ENCODE measurements at regions not wholly inside any gene's neighbourhood (a gene's known extent, or its start where the extent isn't known, plus 50 kb on each side); places are given as distances from the start of the nearest gene placed in this dataset.
A peak's percentile ranks its signal among the peaks of the same experiment; 100 is the strongest.

GRCh38 chr4:3864742-3865721 lies 98.8 kb downstream of the ADRA2C start:
- no peaks in the 10 kb centered on the region for H3K79me2 ChIP-seq (ENCODE audit: insufficient read depth)
- H3K27ac ChIP-seq (ENCODE audit: low read depth in 2 of 2, low read length in 1 of 2): no peak overlapping the region
- no peak overlapping the region for H3K9ac ChIP-seq
- no peaks in the 10 kb centered on the region for H3K27me3 ChIP-seq (ENCODE audit: insufficient read depth)
- no peak overlapping the region for H3K4me3 ChIP-seq (ENCODE audit: low read depth in 2 of 2, low read length in 1 of 2)
- no peaks in the 10 kb centered on the region for H3K9me3 ChIP-seq
- peak; percentile 24 for DNase-seq
- no peak overlapping the region for H3K4me2 ChIP-seq
- no peaks in the 10 kb centered on the region for H4K20me1 ChIP-seq (ENCODE audit: insufficient read depth)
- H3F3A ChIP-seq (replicated peaks; ENCODE audit: insufficient read depth): no peaks in the 10 kb centered on the region
- H2AFZ ChIP-seq (ENCODE audit: low read depth): no peak overlapping the region
- peaks cover 0 to 6% of the 10 kb centered on the region in 2 experiments; a peak in 1 of 4 replicates for H3K4me1 ChIP-seq (ENCODE audit: control insufficient read depth in 1 of 2, insufficient read depth in 2 of 2, low read depth in 1 of 2, low read length in 1 of 2)
- 62% methylated on average over 10 of the region's 28 CpGs for WGBS (ENCODE audit: low lambda C conversion rate)
- POLR2A ChIA-PET: no interaction called here
- no peaks in the 10 kb centered on the region for H3K36me3 ChIP-seq (replicated peaks in 1 of 2; ENCODE audit: control insufficient read depth in 1 of 2, insufficient read depth in 2 of 2, low read length in 1 of 2)
- CTCF ChIA-PET: interaction anchor here (0.8 to 2.6 kb wide), 4 partner anchors 15 to 99 kb away, joined by 3 to 12 read pairs (median 6); partner anchors contain the start of gene ADRA2C
- H3K9me2 ChIP-seq: no peaks in the 10 kb centered on the region
- TF ChIP-seq FOXJ3 (CRISPR knock-in tag; IDR thresholded peaks at IDR 0.05): no peak
- no peak for TF ChIP-seq RCOR1 (IDR thresholded peaks at IDR 0.05; ENCODE audit: low read length)
- TF ChIP-seq RAD21 (IDR thresholded peaks at IDR 0.05; ENCODE audit: low read length): no peak
- no peak for TF ChIP-seq CTCF (IDR thresholded peaks at IDR 0.05)

DNA sequence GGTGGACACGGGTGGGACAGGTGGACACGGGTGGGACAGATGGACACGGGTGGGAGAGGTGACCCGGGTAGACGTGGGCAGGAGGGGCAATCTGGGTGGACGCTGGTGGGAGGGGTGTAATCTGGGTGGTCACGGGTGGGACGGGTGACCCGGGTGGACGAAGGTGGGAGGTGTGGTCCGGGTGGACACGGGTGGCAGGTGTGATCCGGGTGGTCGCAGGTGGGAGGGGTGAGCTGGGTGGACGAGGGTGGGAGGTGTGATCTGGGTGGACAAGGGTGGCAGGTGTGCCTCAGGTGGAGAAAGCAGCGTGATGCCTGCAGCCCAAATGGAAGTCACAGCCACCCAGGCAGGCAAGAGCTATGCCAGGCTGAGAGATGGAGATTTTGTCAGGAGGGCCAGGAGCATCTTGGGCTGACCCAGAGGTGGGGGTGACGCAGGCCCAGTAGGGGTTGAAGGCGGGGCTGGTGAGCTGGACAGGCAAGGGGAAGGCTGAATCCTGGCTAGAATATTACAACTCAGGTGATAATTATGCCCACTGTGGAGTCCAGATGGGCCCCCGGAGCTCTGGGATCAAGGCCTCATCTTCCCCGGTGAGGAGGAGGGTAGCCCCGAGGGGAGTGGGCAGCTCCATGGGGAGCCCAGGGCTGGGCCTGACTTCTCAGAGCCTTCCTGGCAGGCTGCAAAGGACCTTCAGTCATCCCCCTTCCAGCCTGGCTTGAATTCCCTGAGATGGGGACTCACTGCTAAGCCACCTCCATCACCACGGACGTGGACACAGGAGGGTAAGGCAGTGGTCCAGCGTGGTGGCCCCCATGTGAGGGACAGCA lies 100.0 kb downstream of the ADRA2C start:
- no peak overlapping the region for H3K27ac ChIP-seq (ENCODE audit: low read depth in 2 of 2, low read length in 1 of 2)
- TF ChIP-seq, protein P1, sequence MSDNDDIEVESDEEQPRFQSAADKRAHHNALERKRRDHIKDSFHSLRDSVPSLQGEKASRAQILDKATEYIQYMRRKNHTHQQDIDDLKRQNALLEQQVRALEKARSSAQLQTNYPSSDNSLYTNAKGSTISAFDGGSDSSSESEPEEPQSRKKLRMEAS (IDR thresholded peaks at IDR 0.05; ENCODE audit: low read depth): no peak
- TF ChIP-seq REST (IDR thresholded peaks at IDR 0.05; ENCODE audit: low read depth, low read length) (no peak), RCOR1 (IDR thresholded peaks at IDR 0.05; ENCODE audit: low read length) (no peak), FOXJ3 (CRISPR knock-in tag; IDR thresholded peaks at IDR 0.05) (no peak), POLR2AphosphoS5 (IDR thresholded peaks at IDR 0.05; ENCODE audit: low read depth, low read length) (no peak), TCF12 (IDR thresholded peaks at IDR 0.05) (no peak), CHD2 (IDR thresholded peaks at IDR 0.05; ENCODE audit: low read length, partially characterized antibody) (no peak), NRF1 (IDR thresholded peaks at IDR 0.05; ENCODE audit: low read depth, low read length) (no peak)
- H3K79me2 ChIP-seq (ENCODE audit: insufficient read depth): no peaks in the 10 kb centered on the region
- no peak overlapping the region for H2AFZ ChIP-seq (ENCODE audit: low read depth)
- DNase-seq: peak; percentile 27
- WGBS (ENCODE audit: low lambda C conversion rate): 50% methylated on average over 19 of the region's 24 CpGs
- ChIA-PET POLR2A (no interaction called here), CTCF (interaction anchor here (1.0 to 2.6 kb wide), 4 partner anchors 14 to 100 kb away, joined by 3 to 12 read pairs (median 6); partner anchors contain the start of gene ADRA2C)
- no peak overlapping the region for H3K4me3 ChIP-seq (ENCODE audit: low read depth in 2 of 2, low read length in 1 of 2)
- H3K9ac ChIP-seq: no peak overlapping the region
- H3F3A ChIP-seq (replicated peaks; ENCODE audit: insufficient read depth): no peaks in the 10 kb centered on the region
- no peaks in the 10 kb centered on the region for H3K9me2 ChIP-seq
- no peaks in the 10 kb centered on the region for H3K36me3 ChIP-seq (replicated peaks in 1 of 2; ENCODE audit: control insufficient read depth in 1 of 2, insufficient read depth in 2 of 2, low read length in 1 of 2)
- H3K4me2 ChIP-seq: no peak overlapping the region
- no peaks in the 10 kb centered on the region; a peak in 1 of 4 replicates for H3K4me1 ChIP-seq (ENCODE audit: control insufficient read depth in 1 of 2, insufficient read depth in 2 of 2, low read depth in 1 of 2, low read length in 1 of 2)
- H3K9me3 ChIP-seq: no peaks in the 10 kb centered on the region
- no peaks in the 10 kb centered on the region for H3K27me3 ChIP-seq (ENCODE audit: insufficient read depth)
- no peaks in the 10 kb centered on the region for H4K20me1 ChIP-seq (ENCODE audit: insufficient read depth)
